IMR-90 (cell line): ENCODE measurements at regions not wholly inside any gene's neighbourhood (a gene's known extent, or its start where the extent isn't known, plus 50 kb on each side); places are given as distances from the start of the nearest gene placed in this dataset.
A peak's percentile ranks its signal among the peaks of the same experiment; 100 is the strongest.

Experiments
- ATAC-seq: fragments of 200-7000 bp; cut with Tn5 transposase; 2 replicates; pipeline ENCODE4 v1.9.1; 2020; ENCODE audit warnings: low read depth, mild to moderate bottlenecking, moderate library complexity
- BruUV-seq: library from RNA; stranded (reverse); fragments of 400-500 nt; replicated peaks from 2 replicates; lab custom pipeline; 2021; lab: Mats Ljungman, UMichigan
- CTCF ChIA-PET: fragments of 300-600 bp; formaldehyde crosslinking; extraction: SDS; loops from one replicate; lab custom pipeline; 2021; ENCODE audit warnings: antibody characterized with exemption; lab: Yijun Ruan, JAX
- POLR2A ChIA-PET: fragments of 300-600 bp; sonication (Branson Sonifier 250); formaldehyde crosslinking; loops from one replicate; lab custom pipeline; 2022; ENCODE audit warnings: antibody characterized with exemption; ENCODE audit not compliant: unreplicated experiment; lab: Charles Lee
- DNase-seq: peaks from one replicate; pipeline ENCODE4 v3.0.0; 2013
- H2AFZ ChIP-seq: replicated peaks from 2 replicates; pipeline ENCODE3; 2013; ENCODE audit warnings: low read length, mild to moderate bottlenecking; ENCODE audit not compliant: poor library complexity
- H2AK5ac ChIP-seq: 2 replicates; pipeline ENCODE4 v1.6.1; 2013; ENCODE audit warnings: low read depth, low read length, inconsistent platforms
- H2AK9ac ChIP-seq: replicated peaks from 2 replicates; pipeline ENCODE3; 2013; ENCODE audit warnings: mild to moderate bottlenecking, low read depth, low read length, moderate library complexity; ENCODE audit not compliant: poor library complexity
- H2BK120ac ChIP-seq: 2 replicates; pipeline ENCODE4 v1.6.1; 2013; ENCODE audit warnings: low read depth, low read length, inconsistent platforms
- H2BK15ac ChIP-seq: 3 replicates; pipeline ENCODE4 v1.6.1; 2013; ENCODE audit warnings: low read depth, low read length, inconsistent platforms
- H2BK20ac ChIP-seq: 2 replicates; pipeline ENCODE4 v1.6.1; 2013; ENCODE audit warnings: low read depth, mild to moderate bottlenecking, inconsistent platforms, low read length, moderate library complexity
- H2BK5ac ChIP-seq: 2 replicates; pipeline ENCODE4 v1.6.1; 2013; ENCODE audit warnings: mild to moderate bottlenecking, low read depth, low read length, inconsistent platforms; ENCODE audit not compliant: poor library complexity, severe bottlenecking
- H3K14ac ChIP-seq: replicated peaks from 2 replicates; pipeline ENCODE4 v1.6.1; 2013; ENCODE audit warnings: low read depth, low read length, inconsistent platforms
- H3K18ac ChIP-seq: 2 replicates; pipeline ENCODE4 v1.6.1; 2013; ENCODE audit warnings: low read depth, low read length, control low read depth
- H3K23ac ChIP-seq: 2 replicates; pipeline ENCODE4 v1.6.1; 2013; ENCODE audit warnings: low read depth, low read length, inconsistent platforms
- H3K27ac ChIP-seq: 2 replicates; pipeline ENCODE4 v1.5.1; 2013; ENCODE audit warnings: mild to moderate bottlenecking, control low read depth, low read length; ENCODE audit not compliant: insufficient read depth
- H3K27me3 ChIP-seq: 2 replicates; pipeline ENCODE4 v1.6.1; 2013; ENCODE audit warnings: low read length; ENCODE audit not compliant: control insufficient read depth, insufficient read depth
- H3K36me3 ChIP-seq: 2 replicates; pipeline ENCODE4 v1.6.1; 2013; ENCODE audit warnings: low read length, mixed read lengths; ENCODE audit not compliant: control insufficient read depth, insufficient read depth
- H3K4ac ChIP-seq: 2 replicates; pipeline ENCODE4 v1.6.1; 2013; ENCODE audit warnings: low read depth, low read length, inconsistent platforms
- H3K4me1 ChIP-seq: 2 replicates; pipeline ENCODE4 v1.6.1; 2013; ENCODE audit warnings: low read length, mixed read lengths; ENCODE audit not compliant: control insufficient read depth, insufficient read depth
- H3K4me2 ChIP-seq: 2 replicates; pipeline ENCODE4 v1.6.1; 2013; ENCODE audit warnings: low read depth, mild to moderate bottlenecking, control low read depth, low read length, moderate library complexity
- H3K4me3 ChIP-seq: 2 replicates; pipeline ENCODE4 v1.5.1; 2013; ENCODE audit warnings: low read depth, mild to moderate bottlenecking, control low read depth, low read length, moderate library complexity; ENCODE audit not compliant: insufficient read depth
- H3K56ac ChIP-seq: 2 replicates; pipeline ENCODE4 v1.6.1; 2013; ENCODE audit warnings: low read length, inconsistent platforms; ENCODE audit not compliant: insufficient read depth; ENCODE audit errors: extremely low read depth
- H3K79me1 ChIP-seq, 2 experiments: 2 replicates each; pipeline ENCODE4 v1.6.1; 2013; ENCODE audit warnings: low read length in 2 of 2, inconsistent platforms in 1 of 2, low read depth in 1 of 2
- H3K9ac ChIP-seq: 2 replicates; pipeline ENCODE4 v1.6.1; 2013; ENCODE audit warnings: low read depth, low read length, control low read depth
- H3K9me1 ChIP-seq: 2 replicates; pipeline ENCODE4 v1.6.1; 2013; ENCODE audit warnings: low read length, inconsistent platforms; ENCODE audit not compliant: insufficient read depth
- H3K9me3 ChIP-seq: 2 replicates; pipeline ENCODE4 v1.6.1; 2013; ENCODE audit warnings: low read length; ENCODE audit not compliant: control insufficient read depth, insufficient read depth
- H4K20me1 ChIP-seq: 2 replicates; pipeline ENCODE4 v1.6.1; 2013; ENCODE audit warnings: low read length, inconsistent platforms; ENCODE audit not compliant: insufficient read depth
- H4K5ac ChIP-seq: 2 replicates; pipeline ENCODE4 v1.6.1; 2013; ENCODE audit warnings: mild to moderate bottlenecking, low read depth, low read length, control low read depth
- H4K8ac ChIP-seq, 2 experiments: 2 replicates each; pipeline ENCODE4 v1.6.1; 2013; ENCODE audit warnings: low read depth in 2 of 2, low read length in 2 of 2, control low read depth in 1 of 2, inconsistent platforms in 1 of 2
- H4K91ac ChIP-seq: 2 replicates; pipeline ENCODE4 v1.6.1; 2013; ENCODE audit warnings: low read depth, low read length, inconsistent platforms; ENCODE audit not compliant: insufficient read depth
- BHLHE40 ChIP-seq: fragments of 150-350 bp; IDR thresholded peaks from 2 replicates; pipeline ENCODE4 v1.6.1; 2016; ENCODE audit warnings: mild to moderate bottlenecking, low read depth, low read length
- CEBPB ChIP-seq: IDR thresholded peaks from 2 replicates; pipeline ENCODE4 v1.6.1; 2012; ENCODE audit warnings: low read depth, low read length, improper control_type of control experiment
- CHD1 ChIP-seq: IDR thresholded peaks from 2 replicates; pipeline ENCODE4 v1.6.1; 2012; ENCODE audit warnings: low read depth, low read length, improper control_type of control experiment
- FOS ChIP-seq: fragments of 150-350 bp; IDR thresholded peaks from 2 replicates; pipeline ENCODE4 v1.6.1; 2016; ENCODE audit warnings: low read depth, low read length
- MXI1 ChIP-seq: IDR thresholded peaks from 2 replicates; pipeline ENCODE4 v1.6.1; 2012; ENCODE audit warnings: low read depth, mild to moderate bottlenecking, low read length, moderate library complexity, borderline replicate concordance
- NFE2L2 ChIP-seq: fragments of 150-350 bp; IDR thresholded peaks from 2 replicates; pipeline ENCODE4 v1.6.1; 2016; ENCODE audit warnings: low read depth, mild to moderate bottlenecking, low read length
- POLR2A ChIP-seq: IDR thresholded peaks from 2 replicates; pipeline ENCODE4 v1.6.1; 2012; ENCODE audit warnings: mild to moderate bottlenecking, low read depth, low read length
- RAD21 ChIP-seq: IDR thresholded peaks from 2 replicates; pipeline ENCODE4 v1.6.1; 2012; ENCODE audit warnings: low read length, improper control_type of control experiment
- RCOR1 ChIP-seq: IDR thresholded peaks from 2 replicates; pipeline ENCODE4 v1.6.1; 2012; ENCODE audit warnings: mild to moderate bottlenecking, low read length, improper control_type of control experiment; ENCODE audit not compliant: insufficient replicate concordance
- WGBS, 2 experiments: methylation state at CpG; one replicate each; pipeline versions ENCODE4 v1.1.5 to v1.1.7; 2013; ENCODE audit warnings: missing lambda C conversion rate in 2 of 2; ENCODE audit not compliant: insufficient read length in 1 of 2; ENCODE audit errors: extremely low coverage in 2 of 2; 5-methylcytosine and 5-hydroxymethylcytosine counted together
- dilution Hi-C: fragments of 300-500 bp; cut with HindIII; formaldehyde crosslinking; loops from one replicate; pipeline ENCODE4 v1.14.3; 2018; ENCODE audit warnings: low sequenced_read_pairs; ENCODE audit not compliant: unreplicated experiment
- in situ Hi-C: fragments of 300-500 bp; cut with MboI; formaldehyde crosslinking; loops from 3 replicates; pipeline ENCODE4 v1.14.3; 2019; ENCODE audit warnings: low sequenced_read_pairs, inconsistent platforms, mixed read lengths
- intact Hi-C: fragments of 100-400 bp; cut with micrococcal nuclease; formaldehyde crosslinking; loops from 2 replicates; pipeline ENCODE4 v1.10.0; 2022
- TF ChIP-seq, protein P1 (sequence below): conservative IDR thresholded peaks from 2 replicates; pipeline ENCODE4 v1.5.1; 2012; ENCODE audit warnings: mild to moderate bottlenecking, low read depth, low read length, improper control_type of control experiment
- TF ChIP-seq, protein P2 (sequence below): fragments of 150-350 bp; IDR thresholded peaks from 2 replicates; pipeline ENCODE4 v1.6.1; 2017; ENCODE audit warnings: mild to moderate bottlenecking, antibody characterized with exemption, low read length, low read depth

DNA sequence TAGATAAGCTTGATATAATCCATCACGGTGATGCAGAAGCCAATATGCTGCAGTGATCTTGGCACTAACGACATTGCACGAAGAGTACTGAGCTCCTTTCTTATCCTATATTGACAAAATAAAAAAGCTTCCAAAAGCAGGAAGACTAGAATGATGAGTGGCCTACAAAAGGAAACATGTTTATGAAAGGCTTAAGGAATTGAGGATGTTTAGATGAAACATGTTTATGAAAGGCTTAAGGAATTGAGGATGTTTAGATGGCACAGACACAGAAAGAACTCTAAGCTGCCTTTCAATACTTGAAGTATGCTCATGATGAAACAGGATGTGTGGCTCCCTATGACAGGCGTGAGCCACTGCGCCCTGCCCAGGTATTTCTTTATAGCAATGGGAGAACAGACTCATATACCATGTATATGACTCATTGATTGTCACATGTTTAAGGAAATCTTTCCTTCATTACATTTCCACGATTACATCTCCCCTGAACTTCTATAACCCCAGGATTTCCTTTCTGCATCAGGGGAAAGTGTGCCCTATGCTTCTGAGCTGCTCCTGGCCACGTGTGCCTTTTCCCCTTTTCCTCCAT lies 690.8 kb upstream of the ARGLU1 start:
- intact Hi-C loops: loop anchor here (2.0 kb wide), 1 partner anchor 112 kb away; no protein-coding TSS in a partner anchor
- WGBS, 2 experiments: no CpG with 5 or more reads among the region's 7 CpGs
- H3K4me1 ChIP-seq: peaks cover 13% of the 10 kb centered on the region
- peak; percentile 85 for ATAC-seq
- peak overlapping the region; percentile 93; the same call in 1 of the 2 replicates for H3K14ac ChIP-seq
- dilution Hi-C loops: no loop called here
- TF ChIP-seq FOS (peak; percentile 65), RAD21 (no peak; the same call in 1 of the 2 replicates), POLR2A (no peak), MXI1 (peak; percentile 23; the same call in 1 of the 2 replicates), CEBPB (peak; percentile 82), BHLHE40 (peak; percentile 72), RCOR1 (peak; percentile 45), CHD1 (no peak), NFE2L2 (no peak)
- TF ChIP-seq, protein P1, sequence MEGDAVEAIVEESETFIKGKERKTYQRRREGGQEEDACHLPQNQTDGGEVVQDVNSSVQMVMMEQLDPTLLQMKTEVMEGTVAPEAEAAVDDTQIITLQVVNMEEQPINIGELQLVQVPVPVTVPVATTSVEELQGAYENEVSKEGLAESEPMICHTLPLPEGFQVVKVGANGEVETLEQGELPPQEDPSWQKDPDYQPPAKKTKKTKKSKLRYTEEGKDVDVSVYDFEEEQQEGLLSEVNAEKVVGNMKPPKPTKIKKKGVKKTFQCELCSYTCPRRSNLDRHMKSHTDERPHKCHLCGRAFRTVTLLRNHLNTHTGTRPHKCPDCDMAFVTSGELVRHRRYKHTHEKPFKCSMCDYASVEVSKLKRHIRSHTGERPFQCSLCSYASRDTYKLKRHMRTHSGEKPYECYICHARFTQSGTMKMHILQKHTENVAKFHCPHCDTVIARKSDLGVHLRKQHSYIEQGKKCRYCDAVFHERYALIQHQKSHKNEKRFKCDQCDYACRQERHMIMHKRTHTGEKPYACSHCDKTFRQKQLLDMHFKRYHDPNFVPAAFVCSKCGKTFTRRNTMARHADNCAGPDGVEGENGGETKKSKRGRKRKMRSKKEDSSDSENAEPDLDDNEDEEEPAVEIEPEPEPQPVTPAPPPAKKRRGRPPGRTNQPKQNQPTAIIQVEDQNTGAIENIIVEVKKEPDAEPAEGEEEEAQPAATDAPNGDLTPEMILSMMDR: no peak
- TF ChIP-seq, protein P2, sequence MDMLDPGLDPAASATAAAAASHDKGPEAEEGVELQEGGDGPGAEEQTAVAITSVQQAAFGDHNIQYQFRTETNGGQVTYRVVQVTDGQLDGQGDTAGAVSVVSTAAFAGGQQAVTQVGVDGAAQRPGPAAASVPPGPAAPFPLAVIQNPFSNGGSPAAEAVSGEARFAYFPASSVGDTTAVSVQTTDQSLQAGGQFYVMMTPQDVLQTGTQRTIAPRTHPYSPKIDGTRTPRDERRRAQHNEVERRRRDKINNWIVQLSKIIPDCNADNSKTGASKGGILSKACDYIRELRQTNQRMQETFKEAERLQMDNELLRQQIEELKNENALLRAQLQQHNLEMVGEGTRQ: peak; percentile 60; the same call in 1 of the 2 replicates
- peak overlapping the region; percentile 77 for H3K27ac ChIP-seq
- no TSS peak for BruUV-seq
- H2BK5ac ChIP-seq: peak overlapping the region; percentile 96
- H2BK120ac ChIP-seq: peak overlapping the region; percentile 100
- H3K79me1 ChIP-seq: peaks cover 10 to 52% of the 10 kb centered on the region in 2 experiments
- ChIA-PET CTCF (interaction anchor here (0.6 to 1.1 kb wide), 3 partner anchors 45 to 1849 kb away, joined by 3 read pairs; no protein-coding TSS in a partner anchor), POLR2A (interaction anchor here (0.6 to 1.9 kb wide), 5 partner anchors 19 to 606 kb away, joined by 3 to 7 read pairs (median 3); no protein-coding TSS in a partner anchor)
- H4K8ac ChIP-seq: peak overlapping the region; percentile 88 to 98
- H4K20me1 ChIP-seq: no peaks in the 10 kb centered on the region
- H3K9me1 ChIP-seq: peaks cover 15% of the 10 kb centered on the region
- H2AK9ac ChIP-seq: no peak overlapping the region
- H3K18ac ChIP-seq: peak overlapping the region; percentile 98
- H2BK15ac ChIP-seq: peak overlapping the region; percentile 85; the same call in 2 of the 3 replicates
- H3K9ac ChIP-seq: no peak overlapping the region
- peak overlapping the region; percentile 64; the same call in 1 of the 2 replicates for H4K91ac ChIP-seq
- in situ Hi-C loops: no loop called here
- H3K4ac ChIP-seq: peak overlapping the region; percentile 98
- H3K36me3 ChIP-seq: no peaks in the 10 kb centered on the region
- no peaks in the 10 kb centered on the region for H3K27me3 ChIP-seq
- H3K4me3 ChIP-seq: no peak overlapping the region
- DNase-seq: peak; percentile 95
- H2AK5ac ChIP-seq: no peak overlapping the region
- H3K23ac ChIP-seq: peak overlapping the region; percentile 99
- no peaks in the 10 kb centered on the region for H3K9me3 ChIP-seq
- H3K4me2 ChIP-seq: peak overlapping the region; percentile 85; the same call in 1 of the 2 replicates
- peak overlapping the region; percentile 97 for H4K5ac ChIP-seq
- H2BK20ac ChIP-seq: peak overlapping the region; percentile 100
- no peak overlapping the region for H2AFZ ChIP-seq
- peak overlapping the region; percentile 84 for H3K56ac ChIP-seq
